SU-DHL-6 (cell line): ENCODE measurements at regions not wholly inside any gene's neighbourhood (a gene's known extent, or its start where the extent isn't known, plus 50 kb on each side); places are given as distances from the start of the nearest gene placed in this dataset.

ENCODE experiments used
- H2AFZ ChIP-seq: fragments of 200-600 bp; sonication (generic); 2 replicates; pipeline ENCODE4 v1.6.1; 2014; ENCODE audit warnings: low read depth, mild to moderate bottlenecking, moderate library complexity, mixed read lengths, antibody characterized with exemption, low read length; ENCODE audit not compliant: severe bottlenecking
- H3F3A ChIP-seq: fragments of 200-600 bp; shearing (Covaris generic); 2 replicates; pipeline ENCODE4 v1.6.0; 2016; ENCODE audit warnings: antibody characterized with exemption, mild to moderate bottlenecking; ENCODE audit not compliant: insufficient read depth
- H3K27ac ChIP-seq: fragments of 200-600 bp; sonication (generic); 2 replicates; pipeline ENCODE4 v1.5.1; 2016; ENCODE audit warnings: low read depth, mild to moderate bottlenecking, low read length, moderate library complexity, mixed read lengths
- H3K27me3 ChIP-seq: fragments of 200-600 bp; sonication (generic), shearing (Covaris generic); 2 replicates; pipeline ENCODE4 v1.6.0; 2014; ENCODE audit warnings: mild to moderate bottlenecking, low read length
- H3K36me3 ChIP-seq: fragments of 200-600 bp; sonication (generic); 2 replicates; pipeline ENCODE4 v1.6.1; 2014; ENCODE audit warnings: mild to moderate bottlenecking, low read length, mixed read lengths
- H3K4me2 ChIP-seq: fragments of 300-600, 200-600 bp; shearing (Covaris generic), sonication (generic); 2 replicates; pipeline ENCODE4 v1.6.0; 2014; ENCODE audit warnings: low read length, low read depth, mild to moderate bottlenecking; ENCODE audit not compliant: poor library complexity, severe bottlenecking
- H3K4me3 ChIP-seq: fragments of 200-600 bp; sonication (generic); 2 replicates; pipeline ENCODE4 v1.5.1; 2014; ENCODE audit warnings: antibody characterized with exemption, low read length, mild to moderate bottlenecking, mixed read lengths; ENCODE audit not compliant: insufficient read depth, poor library complexity, severe bottlenecking
- H3K79me2 ChIP-seq: fragments of 200-600 bp; sonication (generic); 2 replicates; pipeline ENCODE4 v1.6.1; 2014; ENCODE audit warnings: mild to moderate bottlenecking, low read length, moderate library complexity; ENCODE audit not compliant: insufficient read depth
- H3K9ac ChIP-seq: fragments of 200-600 bp; sonication (generic); 2 replicates; pipeline ENCODE4 v1.7.0; 2014; ENCODE audit warnings: mild to moderate bottlenecking, low read length
- H3K9me2 ChIP-seq: fragments of 200-600 bp; sonication (generic); replicated peaks from 2 replicates; pipeline ENCODE4 v1.6.1; 2014; ENCODE audit warnings: low read length; ENCODE audit not compliant: insufficient read depth
- H3K9me3 ChIP-seq: fragments of 200-600 bp; sonication (generic); 2 replicates; pipeline ENCODE4 v1.6.1; 2014; ENCODE audit warnings: low read length, mixed read lengths; ENCODE audit not compliant: insufficient read depth
- H4K20me1 ChIP-seq: fragments of 200-600 bp; sonication (generic); 2 replicates; pipeline ENCODE4 v1.6.1; 2014; ENCODE audit warnings: low read depth, mild to moderate bottlenecking, antibody characterized with exemption, low read length, moderate library complexity, mixed read lengths
- CTCF ChIP-seq: fragments of 200-600 bp; sonication (generic); IDR thresholded peaks from one replicate; pipeline ENCODE4 v1.5.1; 2017; ENCODE audit warnings: antibody characterized with exemption, mild to moderate bottlenecking, low read length, moderate library complexity; ENCODE audit not compliant: insufficient read depth, poor library complexity, severe bottlenecking
- EZH2phosphoT487 ChIP-seq: fragments of 200-600 bp; sonication (generic), shearing (Covaris generic); conservative IDR thresholded peaks from 2 replicates; pipeline ENCODE4 v1.6.1; 2018; ENCODE audit warnings: mild to moderate bottlenecking, antibody characterized with exemption, low read length, moderate library complexity, mixed read lengths

- Histone ChIP-seq H3K27ac (no peak overlapping the region), H3K9ac (no peak overlapping the region), H3K79me2 (no peaks in the 10 kb centered on the region), H3F3A (no peaks in the 10 kb centered on the region), H3K4me3 (no peak overlapping the region), H2AFZ (no peak overlapping the region), H3K4me2 (no peak overlapping the region), H3K9me3 (no peaks in the 10 kb centered on the region), H4K20me1 (no peaks in the 10 kb centered on the region), H3K36me3 (no peaks in the 10 kb centered on the region), H3K27me3 (no peaks in the 10 kb centered on the region), H3K9me2 (no peaks in the 10 kb centered on the region)
- TF ChIP-seq CTCF (no peak), EZH2phosphoT487 (no peak)
These were observed 388.0 kb downstream of the SETD4 start for GRCh38 chr21:35672313-35672712.

GRCh38 chr21:35664683-35665082, 395.6 kb downstream of the SETD4 start:
- Histone ChIP-seq H3K9me2 (no peaks in the 10 kb centered on the region), H2AFZ (no peak overlapping the region)

GRCh38 chr21:35663856-35664606, 396.3 kb downstream of the SETD4 start:
- Histone ChIP-seq H3K27ac (no peak overlapping the region), H2AFZ (no peak overlapping the region), H3F3A (no peaks in the 10 kb centered on the region)

More at GRCh38 chr21:35664683-35665082, 395.6 kb downstream of the SETD4 start:
- H4K20me1 ChIP-seq, result no peaks in the 10 kb centered on the region
- H3K27me3 ChIP-seq, result peaks cover 2% of the 10 kb centered on the region; the same call in 1 of the 2 replicates
- no peak overlapping the region for H3K27ac ChIP-seq
- H3K9ac ChIP-seq, result no peak overlapping the region
- no peaks in the 10 kb centered on the region for H3K9me3 ChIP-seq
- no peak overlapping the region for H3K4me2 ChIP-seq
- H3K4me3 ChIP-seq, result no peak overlapping the region
- no peaks in the 10 kb centered on the region for H3K36me3 ChIP-seq
- no peaks in the 10 kb centered on the region for H3K79me2 ChIP-seq
- TF ChIP-seq EZH2phosphoT487 (no peak), CTCF (no peak)
- H3F3A ChIP-seq, result no peaks in the 10 kb centered on the region

More at GRCh38 chr21:35663856-35664606, 396.3 kb downstream of the SETD4 start:
- Histone ChIP-seq H3K79me2 (no peaks in the 10 kb centered on the region), H3K9me3 (no peaks in the 10 kb centered on the region), H4K20me1 (no peaks in the 10 kb centered on the region), H3K9ac (no peak overlapping the region), H3K9me2 (no peaks in the 10 kb centered on the region), H3K4me2 (no peak overlapping the region), H3K36me3 (no peaks in the 10 kb centered on the region), H3K27me3 (peaks cover 2% of the 10 kb centered on the region; the same call in 1 of the 2 replicates), H3K4me3 (no peak overlapping the region)
- TF ChIP-seq CTCF (no peak), EZH2phosphoT487 (no peak)
